DMS114 treated with DMSO at 0.1 percent for 48 hours (cell line): ENCODE measurements at regions not wholly inside any gene's neighbourhood (a gene's known extent, or its start where the extent isn't known, plus 50 kb on each side); places are given as distances from the start of the nearest gene placed in this dataset.

Source experiments
- DNase-seq: peaks from one replicate; lab custom pipeline; 2025; ENCODE audit not compliant: unreplicated experiment; lab: John Stamatoyannopoulos, UW

DNA sequence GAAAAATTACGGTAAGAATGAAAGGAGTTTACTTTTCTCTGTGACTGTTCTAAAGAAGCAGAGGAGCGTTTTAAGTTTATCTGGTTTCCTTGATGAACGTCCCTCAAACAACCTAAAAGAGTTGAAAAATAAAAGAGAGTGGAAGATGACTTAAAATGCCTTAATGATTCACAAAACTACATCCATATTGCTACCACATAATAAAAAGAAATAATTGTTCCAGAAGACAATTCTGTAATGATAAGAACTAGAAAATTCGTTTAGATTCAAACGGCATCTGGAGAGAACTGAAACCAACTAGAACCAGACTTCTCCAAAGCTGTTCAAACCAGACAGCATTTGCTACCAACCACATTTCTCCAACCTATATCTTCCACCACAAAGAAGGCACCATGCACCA lies 68.1 kb downstream of the TEKT4 start:
- DNase-seq = no peak

DNA sequence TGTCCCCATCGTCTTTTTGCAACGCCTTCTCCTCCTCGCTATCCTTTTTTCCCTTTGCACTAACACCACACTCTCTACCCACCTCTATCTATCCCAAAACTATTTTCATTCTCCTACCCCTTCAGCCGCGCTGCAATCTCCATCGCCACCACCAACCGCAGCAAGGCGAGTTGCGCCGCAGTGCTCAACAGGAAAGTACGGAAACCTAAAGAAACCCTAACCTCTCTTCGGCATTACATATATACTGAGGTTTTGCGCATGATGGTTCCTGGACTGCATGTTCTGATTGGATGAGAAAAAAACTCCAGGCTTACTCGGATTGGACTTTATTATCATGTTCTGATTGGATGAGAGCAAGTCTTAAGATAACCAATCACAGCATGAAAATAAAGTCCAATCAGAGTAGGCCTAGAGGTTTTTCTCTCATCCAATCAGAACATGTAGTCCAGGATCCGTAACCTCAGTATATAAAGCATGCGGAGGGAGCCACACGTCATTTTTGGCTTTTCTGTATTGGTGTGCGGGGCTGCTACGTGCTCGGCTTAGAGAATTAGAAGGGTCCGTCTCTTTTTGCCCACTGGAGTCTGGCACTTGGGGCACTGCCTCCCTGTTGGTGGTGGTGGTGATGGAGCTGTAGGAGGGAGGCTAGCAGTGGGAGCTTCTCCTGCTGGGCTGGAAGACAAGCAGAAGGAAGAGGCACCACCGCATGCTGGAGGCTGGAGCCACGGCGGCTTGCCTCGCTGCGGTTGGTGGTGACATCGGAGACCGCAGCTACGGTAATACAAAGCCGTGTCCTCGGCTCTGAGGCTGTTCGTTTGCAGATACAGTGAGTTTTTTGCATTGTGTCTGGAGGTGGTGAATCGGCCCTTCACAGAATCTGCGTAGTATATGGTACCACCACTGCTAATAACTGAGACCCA lies 76.1 kb downstream of the TEKT4 start:
- no peak for DNase-seq

DNA sequence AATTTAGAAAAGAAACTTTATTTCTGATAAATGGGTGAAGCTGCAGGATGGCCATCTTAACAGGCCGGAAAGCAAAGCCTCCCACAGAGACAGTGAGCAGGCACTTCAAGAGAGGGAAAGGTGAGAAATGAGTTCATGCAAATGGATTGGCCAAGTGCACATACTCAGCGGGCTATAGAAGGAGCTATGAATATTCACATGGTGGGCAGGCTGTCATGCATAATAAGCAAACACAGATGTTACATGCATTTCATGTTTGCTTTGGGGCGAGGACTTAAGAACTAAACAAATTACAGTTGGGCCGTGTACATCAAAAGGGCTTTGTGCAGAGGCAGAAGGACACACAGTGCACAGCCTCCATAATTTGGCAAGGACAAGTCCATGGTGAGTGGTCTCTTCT lies 69.8 kb upstream of the MAL start:
- no peak for DNase-seq

DNA sequence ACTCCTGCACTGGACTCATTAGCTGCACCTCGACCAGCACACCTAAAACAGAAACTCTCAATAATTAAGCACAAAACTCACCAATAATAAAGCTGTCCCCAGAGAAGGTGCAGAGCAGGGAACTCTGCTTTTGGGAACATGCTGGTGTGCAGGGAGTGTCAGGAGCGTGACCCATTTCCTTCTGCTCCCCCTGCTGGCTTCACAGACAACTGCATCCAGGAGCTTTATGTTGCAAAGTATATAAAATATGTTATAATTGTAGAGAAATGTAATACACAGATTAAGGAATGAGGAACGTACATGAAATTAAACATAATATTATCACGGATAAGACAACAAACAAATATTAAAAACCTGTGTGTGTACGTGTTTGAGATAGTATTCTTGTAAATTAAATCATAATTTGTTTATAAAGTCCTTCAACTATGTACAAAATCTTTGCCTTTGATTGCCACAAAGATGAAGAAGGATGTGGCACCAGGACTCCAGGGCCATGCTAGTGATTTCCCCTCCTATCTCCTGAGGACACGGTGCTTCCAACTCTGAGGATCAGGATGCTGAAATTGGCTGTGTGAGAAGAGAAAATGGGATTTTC lies 68.6 kb upstream of the MAL start:
- DNase-seq = peak; percentile 38

DNA sequence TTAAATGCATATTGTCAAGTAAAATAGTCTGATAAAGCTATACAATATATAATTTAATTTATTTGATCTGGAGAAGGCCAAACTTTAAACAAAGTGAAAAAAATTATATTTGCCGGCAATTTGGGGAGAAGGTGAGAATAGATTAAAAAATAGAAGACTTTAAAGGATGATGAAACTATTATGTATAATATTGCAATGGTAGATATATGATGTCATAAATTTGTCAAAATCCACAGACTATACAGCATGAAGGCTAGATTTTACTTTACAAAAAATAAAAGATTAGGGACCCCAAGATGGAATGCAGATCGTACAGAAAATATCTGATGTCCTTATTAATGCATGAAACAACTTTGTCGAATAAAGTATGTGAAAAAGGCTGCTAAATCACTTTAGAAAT lies 67.3 kb upstream of the MAL start:
- no peak for DNase-seq

DNA sequence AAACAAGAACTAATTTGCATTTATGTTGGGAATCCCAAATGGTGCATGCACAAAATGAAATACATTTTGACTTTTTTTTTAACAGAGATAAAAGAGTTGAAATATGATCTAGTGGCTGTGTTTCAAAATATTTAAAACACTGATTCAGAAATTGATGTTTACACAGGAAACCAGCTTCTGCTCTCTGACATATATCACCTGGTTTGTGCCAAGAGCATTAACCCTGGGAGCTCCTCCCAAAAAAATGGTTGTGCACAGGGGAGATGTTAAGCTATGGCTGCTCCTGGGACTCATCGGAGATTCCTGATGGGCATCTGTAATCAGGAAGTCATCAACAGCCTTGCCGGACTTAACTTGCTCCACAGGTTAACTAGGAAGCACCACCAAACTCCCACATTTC lies 65.2 kb upstream of the MAL start:
- no peak for DNase-seq

DNA sequence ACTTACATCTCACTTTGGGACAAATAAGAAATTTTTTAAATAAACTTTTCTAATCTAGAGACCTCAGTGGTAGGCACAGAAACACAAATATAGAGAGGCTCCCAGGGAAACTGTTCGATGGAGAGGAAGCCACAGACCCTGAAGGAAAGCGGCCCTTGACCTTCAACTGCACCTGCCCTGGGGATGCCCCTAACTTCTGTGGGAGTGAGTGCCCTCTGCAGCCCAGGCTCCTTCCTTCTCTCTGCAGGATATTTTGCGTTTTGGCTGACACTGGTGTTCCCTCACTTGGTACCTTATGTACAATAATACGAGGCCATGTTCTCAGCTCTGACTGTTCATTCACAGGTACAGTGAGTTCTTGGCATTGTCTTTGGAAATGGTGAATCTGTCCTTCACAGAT lies 64.8 kb upstream of the MAL start:
- DNase-seq = no peak

DNA sequence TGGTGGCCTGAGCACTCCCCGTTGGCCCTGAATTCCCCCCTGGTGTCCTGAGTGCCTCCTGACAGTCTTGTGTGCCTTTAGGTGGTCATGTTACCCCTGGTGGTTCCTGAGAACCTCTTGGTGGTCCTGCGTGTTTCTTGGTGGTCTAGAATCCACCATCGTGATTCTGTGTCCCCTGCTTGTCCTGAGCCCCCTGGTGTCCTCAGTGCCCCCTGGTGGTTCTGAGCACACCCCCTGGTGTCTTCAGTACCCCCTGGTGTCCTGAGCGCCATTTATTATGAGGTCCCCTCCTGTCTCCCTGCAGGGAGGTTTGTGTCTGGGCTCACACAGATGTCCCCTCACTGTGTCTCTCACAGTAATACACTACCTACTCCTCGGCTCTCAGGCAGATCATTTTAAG lies 61.3 kb upstream of the MAL start:
- no peak for DNase-seq

DNA sequence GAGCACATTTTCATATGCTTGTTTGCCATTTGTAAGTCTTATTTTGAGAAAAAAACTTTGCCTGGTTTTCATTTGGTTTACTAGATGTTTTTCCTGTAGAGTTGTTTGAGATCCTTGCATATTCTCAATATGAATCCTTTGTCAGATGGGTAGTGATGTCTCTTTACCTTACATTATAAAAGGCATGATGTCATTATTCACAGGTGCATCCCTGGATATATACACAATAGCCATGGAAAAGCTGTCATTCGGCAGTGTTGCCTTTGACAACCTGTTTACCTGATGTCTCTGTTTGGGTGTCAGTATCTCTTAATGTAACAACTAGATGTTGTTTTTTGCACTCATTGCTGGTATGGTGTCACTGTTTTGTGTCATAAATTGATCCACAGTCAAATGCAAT lies 58.8 kb upstream of the MAL start:
- DNase-seq = no peak

DNA sequence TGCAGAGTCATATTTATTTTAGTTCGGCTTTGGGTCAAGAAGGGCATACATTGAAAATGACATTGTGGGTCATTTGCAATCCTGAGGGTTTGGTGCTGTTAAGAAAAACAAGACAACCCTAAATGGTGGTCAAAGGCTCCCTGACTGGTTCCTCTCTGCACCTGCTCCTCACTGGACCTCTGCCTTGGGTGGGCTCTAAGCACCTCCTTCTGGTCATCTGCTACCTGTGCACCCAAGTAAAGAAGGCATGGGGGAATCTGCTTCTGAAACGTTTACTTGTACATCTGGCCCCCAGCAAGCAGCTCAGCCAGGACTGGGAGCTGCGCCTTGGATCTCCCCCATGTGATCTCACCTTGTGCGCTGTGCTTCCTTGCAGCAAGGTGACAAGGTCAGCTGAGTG lies 55.2 kb upstream of the MAL start:
- DNase-seq = no peak
